Head of caudate nucleus (tissue), 42 donors: ENCODE measurements at regions not wholly inside any gene's neighbourhood (a gene's known extent, or its start where the extent isn't known, plus 50 kb on each side); places are given as distances from the start of the nearest gene placed in this dataset.

ENCODE experiments used
- DNase-seq, 42 donors: peaks; one replicate each; pipeline versions ENCODE4 v3.0.0 to v3.0.0-alpha.2; 2020 to 2021; ENCODE audit warnings: mixed read lengths in 7 of 42
- intact Hi-C: fragments of 100-400 bp; cut with DNase I; formaldehyde crosslinking; loops from one replicate; pipeline ENCODE4 v1.15.0; 2022

GRCh38 chr4:85221606-85222005, 253.3 kb upstream of the ARHGAP24 start:
- DNase-seq, result no peak
- intact Hi-C loops, result no loop called here

GRCh38 chr4:85222561-85222960, 252.4 kb upstream of the ARHGAP24 start:
- no peak for DNase-seq
- intact Hi-C loops, result no loop called here

- intact Hi-C loops, result no loop called here
- DNase-seq, result no peak
Observed at GRCh38 chr4:85228264-85228663, 246.7 kb upstream of the ARHGAP24 start.

- no peak for DNase-seq
- intact Hi-C loops, result no loop called here
Observed at GRCh38 chr4:85233516-85233915, 241.4 kb upstream of the ARHGAP24 start.

- no peak for DNase-seq
- intact Hi-C loops, result no loop called here
Observed at GRCh38 chr4:85243857-85244256, 231.1 kb upstream of the ARHGAP24 start.

GRCh38 chr4:85244638-85245037, 230.3 kb upstream of the ARHGAP24 start:
- intact Hi-C loops, result no loop called here

GRCh38 chr4:85246055-85246454, 228.9 kb upstream of the ARHGAP24 start:
- no peak for DNase-seq
- intact Hi-C loops, result no loop called here

More at GRCh38 chr4:85244638-85245037, 230.3 kb upstream of the ARHGAP24 start:
- DNase-seq, result no peak

- no peak for DNase-seq
- intact Hi-C loops, result no loop called here
Observed at GRCh38 chr4:85250852-85251251, 224.1 kb upstream of the ARHGAP24 start.

- intact Hi-C loops, result no loop called here
- no peak for DNase-seq
Observed at GRCh38 chr4:85257817-85258370, 217.1 kb upstream of the ARHGAP24 start.

GRCh38 chr4:85260064-85260463, 214.9 kb upstream of the ARHGAP24 start:
- intact Hi-C loops, result no loop called here
- DNase-seq, result no peak

- DNase-seq, result no peak
- intact Hi-C loops, result no loop called here
Observed at GRCh38 chr4:85265234-85265633, 209.7 kb upstream of the ARHGAP24 start.

- DNase-seq, result no peak
- intact Hi-C loops, result no loop called here
Observed at GRCh38 chr4:85268188-85268587, 206.8 kb upstream of the ARHGAP24 start.

GRCh38 chr4:85268961-85269360, 206.0 kb upstream of the ARHGAP24 start:
- intact Hi-C loops, result no loop called here
- DNase-seq, result no peak

GRCh38 chr4:85274955-85275354, 200.0 kb upstream of the ARHGAP24 start:
- DNase-seq, result no peak
- intact Hi-C loops, result no loop called here

- intact Hi-C loops, result no loop called here
- DNase-seq, result no peak
Observed at GRCh38 chr4:85280963-85281362, 194.0 kb upstream of the ARHGAP24 start.

- no peak for DNase-seq
- intact Hi-C loops, result no loop called here
Observed at GRCh38 chr4:85291226-85291625, 183.7 kb upstream of the ARHGAP24 start.

- intact Hi-C loops, result no loop called here
Observed at GRCh38 chr4:85298037-85298436, 176.9 kb upstream of the ARHGAP24 start.

GRCh38 chr4:85302193-85302736, 172.7 kb upstream of the ARHGAP24 start:
- DNase-seq, result no peak
- intact Hi-C loops, result no loop called here

More at GRCh38 chr4:85298037-85298436, 176.9 kb upstream of the ARHGAP24 start:
- no peak for DNase-seq

- intact Hi-C loops, result no loop called here
- DNase-seq, result peak in 3 of 42 donors; percentile 1 to 2 (median 1)
Observed at GRCh38 chr4:85302756-85303155, 172.2 kb upstream of the ARHGAP24 start.

GRCh38 chr4:85318415-85318814, 156.5 kb upstream of the ARHGAP24 start:
- no peak for DNase-seq
- intact Hi-C loops, result no loop called here

GRCh38 chr4:85358831-85359230, 116.1 kb upstream of the ARHGAP24 start:
- intact Hi-C loops, result no loop called here
- DNase-seq, result no peak

- intact Hi-C loops, result no loop called here
Observed at GRCh38 chr4:85362550-85362949, 112.4 kb upstream of the ARHGAP24 start.

More at GRCh38 chr4:85362550-85362949, 112.4 kb upstream of the ARHGAP24 start:
- DNase-seq, result no peak
